T-cell (primary cell): ENCODE measurements at regions not wholly inside any gene's neighbourhood (a gene's known extent, or its start where the extent isn't known, plus 50 kb on each side); places are given as distances from the start of the nearest gene placed in this dataset.
A peak's percentile ranks its signal among the peaks of the same experiment; 100 is the strongest.

Experiments used
- ATAC-seq, 4 experiments: fragments of 200-7000 bp in 3 of 4; fragments of 150-1000 bp in 1 of 4; cut with Tn5 transposase; replicated peaks in 1 of 4; 1 replicate in 3 of 4; 2 replicates in 1 of 4; pipeline ENCODE4 v1.10.0; 2021; ENCODE audit warnings: moderate library complexity in 3 of 4, mild to moderate bottlenecking in 2 of 4, moderate number of reproducible peaks in 1 of 4
- CTCF ChIA-PET, 2 donors: fragments of 300-600 bp; sonication (Branson Sonifier 250); formaldehyde crosslinking; loops; one replicate each; lab custom pipeline; 2022; ENCODE audit warnings: antibody characterized with exemption in 2 of 2; lab: Charles Lee
- POLR2A ChIA-PET, 2 donors: fragments of 300-600 bp; sonication (Branson Sonifier 250); formaldehyde crosslinking; loops; one replicate each; lab custom pipeline; 2022; ENCODE audit warnings: antibody characterized with exemption in 2 of 2; lab: Charles Lee
- DNase-seq, 35 experiments: peaks; one replicate each; pipeline versions ENCODE4 v3.0.0 to v3.0.0-alpha.2; 2013 to 2023
- H3K27ac ChIP-seq: one replicate; pipeline ENCODE4 v1.5.1; 2013; ENCODE audit warnings: low read length
- H3K27me3 ChIP-seq, 2 experiments: replicated peaks in 1 of 2; 1 replicate in 1 of 2; 2 replicates in 1 of 2; pipeline versions ENCODE4 v1.6.1 to v1.7.0; 2013; ENCODE audit warnings: low read length in 1 of 2, mixed read lengths in 1 of 2; ENCODE audit not compliant: control insufficient read depth in 2 of 2, insufficient read depth in 2 of 2; ENCODE audit errors: extremely low read depth in 1 of 2
- H3K36me3 ChIP-seq, 2 donors: 1 replicate in 1 of 2; 2 replicates in 1 of 2; pipeline versions ENCODE4 v1.6.1 to v1.7.0; 2013; ENCODE audit warnings: low read length in 1 of 2; ENCODE audit not compliant: control insufficient read depth in 2 of 2, insufficient read depth in 1 of 2; ENCODE audit errors: extremely low read depth in 1 of 2
- H3K4me1 ChIP-seq, 2 experiments: 1 replicate in 1 of 2; 2 replicates in 1 of 2; pipeline versions ENCODE4 v1.6.1 to v1.7.0; 2013; ENCODE audit warnings: low read length in 2 of 2, mixed read lengths in 1 of 2; ENCODE audit not compliant: insufficient read depth in 2 of 2, control insufficient read depth in 1 of 2; ENCODE audit errors: extremely low read depth in 1 of 2
- H3K4me3 ChIP-seq, 2 donors: 1 replicate in 1 of 2; 2 replicates in 1 of 2; pipeline versions ENCODE4 v1.5.1 to v1.7.0; 2013; ENCODE audit warnings: mild to moderate bottlenecking in 2 of 2, low read length in 1 of 2, moderate library complexity in 1 of 2; ENCODE audit not compliant: control insufficient read depth in 1 of 2; ENCODE audit errors: extremely low read depth in 1 of 2
- H3K9me3 ChIP-seq: 2 replicates; pipeline ENCODE4 v1.7.0; 2013
- H3K27ac Mint-ChIP-seq, 2 donors: one replicate each; pipeline ENCODE4 v1.8.0; 2020 to 2021; ENCODE audit warnings: mild to moderate bottlenecking in 2 of 2, mixed read lengths in 2 of 2
- H3K27me3 Mint-ChIP-seq, 2 donors: one replicate each; pipeline ENCODE4 v1.8.0; 2021 to 2022; ENCODE audit warnings: mixed read lengths in 2 of 2
- H3K36me3 Mint-ChIP-seq: one replicate; pipeline ENCODE4 v1.8.0; 2021; ENCODE audit warnings: mixed read lengths
- H3K4me1 Mint-ChIP-seq, 3 donors: one replicate each; pipeline ENCODE4 v1.8.0; 2020 to 2022; ENCODE audit warnings: mixed read lengths in 3 of 3, mild to moderate bottlenecking in 1 of 3
- H3K4me3 Mint-ChIP-seq, 3 donors: one replicate each; pipeline ENCODE4 v1.8.0; 2020 to 2022; ENCODE audit warnings: mild to moderate bottlenecking in 3 of 3, mixed read lengths in 3 of 3, moderate library complexity in 3 of 3
- H3K9me3 Mint-ChIP-seq, 3 donors: one replicate each; pipeline ENCODE4 v1.8.0; 2020 to 2022; ENCODE audit warnings: mixed read lengths in 3 of 3
- WGBS: methylation state at CpG from one replicate; pipeline ENCODE4 v1.1.5; 2013; ENCODE audit warnings: missing lambda C conversion rate; ENCODE audit not compliant: insufficient coverage; 5-methylcytosine and 5-hydroxymethylcytosine counted together

- DNase-seq: no peak
- Histone ChIP-seq H3K9me3 (no peaks in the 10 kb centered on the region), H3K4me3 (no peak overlapping the region), H3K4me1 (no peaks in the 10 kb centered on the region), H3K27ac (no peak overlapping the region), H3K27me3 (no peaks in the 10 kb centered on the region), H3K36me3 (no peaks in the 10 kb centered on the region)
- Mint-ChIP-seq H3K27me3 (peaks cover 0 to 2% of the 10 kb centered on the region in 2 donors), H3K36me3 (no peaks in the 10 kb centered on the region), H3K4me1 (peaks cover 0 to 3% (median 0%) of the 10 kb centered on the region in 3 donors), H3K27ac (no peak overlapping the region), H3K4me3 (no peak overlapping the region), H3K9me3 (peaks cover 0 to 5% (median 4%) of the 10 kb centered on the region in 3 donors)
- POLR2A ChIA-PET: no interaction called here
- no CpG with 5 or more reads among the region's 3 CpGs for WGBS
- no peak for ATAC-seq
- CTCF ChIA-PET: no interaction called here
Measured at GRCh38 chr5:82754759-82755158, 322.4 kb downstream of the TMEM167A start.

DNA sequence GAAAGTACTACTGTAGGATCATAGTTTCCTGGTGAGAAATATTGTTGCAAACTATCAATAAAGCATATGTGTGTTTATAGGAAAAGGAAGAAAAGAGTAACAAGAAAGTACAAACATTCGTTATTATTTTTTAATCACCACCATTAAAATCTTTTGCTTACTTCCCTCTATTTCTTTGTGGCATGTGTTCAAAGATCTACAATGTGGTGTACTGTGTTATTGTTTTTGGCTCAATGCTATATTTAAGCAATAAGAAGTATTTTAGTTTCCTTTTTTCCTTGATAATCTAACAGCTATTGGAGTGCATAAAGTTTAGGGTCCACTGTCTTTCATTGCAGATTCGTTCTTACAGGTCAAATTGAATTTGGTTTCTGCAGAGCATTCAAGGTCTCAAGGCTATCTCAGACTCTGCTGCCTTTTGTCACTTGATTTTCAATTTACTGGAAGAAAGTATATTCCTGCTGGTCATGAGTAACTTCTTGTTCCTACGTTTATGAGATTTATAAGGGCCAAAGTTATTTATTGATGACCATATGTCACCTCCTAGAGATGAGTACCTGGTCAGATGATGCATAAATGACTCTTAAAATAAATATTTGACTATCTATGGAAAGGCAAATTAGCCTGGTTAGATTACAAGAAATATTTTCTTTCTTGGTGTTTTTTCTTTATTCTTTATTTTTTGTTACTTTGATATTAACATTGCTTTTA lies 323.0 kb downstream of the TMEM167A start:
- peaks cover 0 to 5% (median 4%) of the 10 kb centered on the region in 3 donors for H3K9me3 Mint-ChIP-seq
- ChIA-PET CTCF (no interaction called here), POLR2A (no interaction called here)
- WGBS: no CpG with 5 or more reads among the region's 3 CpGs
- ATAC-seq: no peak
- H3K4me1 Mint-ChIP-seq: peaks cover 4 to 7% (median 5%) of the 10 kb centered on the region in 3 donors
- Histone ChIP-seq H3K27ac (no peak overlapping the region), H3K4me1 (peaks cover 0 to under 1% of the 10 kb centered on the region in 2 experiments), H3K27me3 (no peaks in the 10 kb centered on the region), H3K4me3 (no peak overlapping the region), H3K9me3 (no peaks in the 10 kb centered on the region), H3K36me3 (no peaks in the 10 kb centered on the region)
- no peak for DNase-seq
- H3K27ac Mint-ChIP-seq: no peak overlapping the region
- no peak overlapping the region for H3K4me3 Mint-ChIP-seq
- H3K27me3 Mint-ChIP-seq: peaks cover 0 to 2% of the 10 kb centered on the region in 2 donors
- H3K36me3 Mint-ChIP-seq: no peaks in the 10 kb centered on the region

- no peak overlapping the region for H3K27ac ChIP-seq
- no peak overlapping the region for H3K27ac Mint-ChIP-seq
- H3K9me3 ChIP-seq: no peaks in the 10 kb centered on the region
- ChIA-PET CTCF (no interaction called here), POLR2A (no interaction called here)
- no peak overlapping the region for H3K4me3 Mint-ChIP-seq
- H3K27me3 ChIP-seq: no peaks in the 10 kb centered on the region
- peaks cover 0 to 2% of the 10 kb centered on the region in 2 donors for H3K27me3 Mint-ChIP-seq
- H3K36me3 ChIP-seq: no peaks in the 10 kb centered on the region
- H3K9me3 Mint-ChIP-seq: peaks cover 0 to 5% (median 4%) of the 10 kb centered on the region in 3 donors
- ATAC-seq (no peak), DNase-seq (no peak)
- no CpG with 5 or more reads among the region's 1 CpG for WGBS
- peaks cover 12 to 16% (median 14%) of the 10 kb centered on the region in 3 donors for H3K4me1 Mint-ChIP-seq
- no peak overlapping the region for H3K4me3 ChIP-seq
- peaks cover 3 to 6% of the 10 kb centered on the region in 2 experiments for H3K4me1 ChIP-seq
- no peaks in the 10 kb centered on the region for H3K36me3 Mint-ChIP-seq
Measured at GRCh38 chr5:82753374-82753773, 323.8 kb downstream of the TMEM167A start.

GRCh38 chr5:82749461-82749820 lies 327.8 kb downstream of the TMEM167A start:
- Mint-ChIP-seq H3K4me1 (peaks cover 19 to 24% (median 24%) of the 10 kb centered on the region in 3 donors), H3K4me3 (peak overlapping the region in 1 of 3 donors; percentile 22), H3K9me3 (peaks cover 0 to 5% (median 4%) of the 10 kb centered on the region in 3 donors), H3K27ac (no peak overlapping the region), H3K36me3 (no peaks in the 10 kb centered on the region), H3K27me3 (no peaks in the 10 kb centered on the region)
- CTCF ChIA-PET: no interaction called here
- POLR2A ChIA-PET: no interaction called here
- WGBS: 73% methylated on average over 4 of the region's 5 CpGs
- DNase-seq (no peak), ATAC-seq (no peak)
- H3K9me3 ChIP-seq: no peaks in the 10 kb centered on the region
- H3K27ac ChIP-seq: no peak overlapping the region
- H3K27me3 ChIP-seq: no peaks in the 10 kb centered on the region
- H3K4me1 ChIP-seq: peaks cover 7 to 16% of the 10 kb centered on the region in 2 experiments
- no peak overlapping the region for H3K4me3 ChIP-seq
- H3K36me3 ChIP-seq: no peaks in the 10 kb centered on the region

GRCh38 chr5:82748688-82749460 lies 328.3 kb downstream of the TMEM167A start:
- Mint-ChIP-seq H3K27me3 (no peaks in the 10 kb centered on the region), H3K36me3 (no peaks in the 10 kb centered on the region), H3K4me1 (peaks cover 19 to 24% (median 24%) of the 10 kb centered on the region in 3 donors), H3K4me3 (peak overlapping the region in 1 of 3 donors; percentile 22), H3K9me3 (peaks cover 0 to 5% (median 4%) of the 10 kb centered on the region in 3 donors), H3K27ac (peak overlapping the region in 1 of 2 donors; percentile 49)
- H3K4me3 ChIP-seq: no peak overlapping the region
- ChIA-PET POLR2A (no interaction called here), CTCF (interaction anchor here in 1 of 2 donors (0.9 kb wide), 1 partner anchor 14 kb away, joined by 5 read pairs; no protein-coding TSS in a partner anchor)
- H3K9me3 ChIP-seq: no peaks in the 10 kb centered on the region
- H3K36me3 ChIP-seq: no peaks in the 10 kb centered on the region
- H3K4me1 ChIP-seq: peaks cover 7 to 16% of the 10 kb centered on the region in 2 experiments
- ATAC-seq (peak in 2 of 4 experiments; percentile 24 to 48), DNase-seq (peak in 1 of 35 experiments; percentile 3)
- H3K27ac ChIP-seq: no peak overlapping the region
- 50% methylated on average over 1 of the region's 8 CpGs for WGBS
- no peaks in the 10 kb centered on the region for H3K27me3 ChIP-seq

DNA sequence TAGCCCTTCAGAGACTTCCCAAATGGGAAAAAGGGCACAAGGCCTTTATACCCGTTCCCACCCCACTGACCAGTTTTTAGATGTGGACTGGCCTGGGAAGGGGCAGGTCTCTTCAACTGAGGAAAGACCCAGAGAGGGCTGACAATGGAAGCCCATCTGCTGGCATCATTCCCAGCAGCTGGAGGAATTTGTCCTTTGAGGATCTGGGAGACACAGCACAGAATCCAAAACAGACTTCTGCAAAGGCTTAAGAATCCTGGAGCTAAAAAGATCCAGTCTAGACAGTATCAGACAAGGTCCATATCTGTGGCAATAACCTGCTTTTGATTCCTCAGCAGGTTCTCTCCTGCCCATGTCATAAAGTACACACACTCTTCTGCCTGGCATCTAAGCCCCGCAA lies 329.2 kb downstream of the TMEM167A start:
- no peak overlapping the region for H3K4me3 Mint-ChIP-seq

More for the DNA sequence above, 329.2 kb downstream of the TMEM167A start:
- Histone ChIP-seq H3K9me3 (no peaks in the 10 kb centered on the region), H3K4me1 (peaks cover 7 to 16% of the 10 kb centered on the region in 2 experiments), H3K4me3 (no peak overlapping the region), H3K27ac (no peak overlapping the region), H3K36me3 (no peaks in the 10 kb centered on the region), H3K27me3 (no peaks in the 10 kb centered on the region)
- POLR2A ChIA-PET: no interaction called here
- H3K27me3 Mint-ChIP-seq: no peaks in the 10 kb centered on the region
- H3K9me3 Mint-ChIP-seq: peaks cover 0 to 5% (median 4%) of the 10 kb centered on the region in 3 donors
- no peak overlapping the region for H3K27ac Mint-ChIP-seq
- no peak for ATAC-seq
- 100% methylated on average over 1 of the region's 2 CpGs for WGBS
- no peak for DNase-seq
- peaks cover 19 to 24% (median 24%) of the 10 kb centered on the region in 3 donors for H3K4me1 Mint-ChIP-seq
- H3K36me3 Mint-ChIP-seq: no peaks in the 10 kb centered on the region
- CTCF ChIA-PET: interaction anchor here in 1 of 2 donors (0.9 kb wide), 1 partner anchor 13 kb away, joined by 5 read pairs; no protein-coding TSS in a partner anchor
